PC-9 (cell line): ENCODE measurements at regions not wholly inside any gene's neighbourhood (a gene's known extent, or its start where the extent isn't known, plus 50 kb on each side); places are given as distances from the start of the nearest gene placed in this dataset.

Experiments used
- BruUV-seq: library from RNA; stranded (reverse); fragments of 400-500 nt; replicated peaks from 2 replicates; lab custom pipeline; 2021; lab: Mats Ljungman, UMichigan
- CTCF ChIA-PET: fragments of 300-600 bp; sonication (Branson Sonifier 250); formaldehyde crosslinking; loops from one replicate; lab custom pipeline; 2022; ENCODE audit warnings: antibody characterized with exemption; lab: Charles Lee
- POLR2A ChIA-PET: fragments of 300-600 bp; sonication (Branson Sonifier 250); formaldehyde crosslinking; loops from one replicate; lab custom pipeline; 2022; ENCODE audit warnings: antibody characterized with exemption; ENCODE audit not compliant: unreplicated experiment; lab: Charles Lee
- DNase-seq, 2 experiments: peaks; one replicate each; pipeline versions ENCODE4 v3.0.0 to v3.0.0-alpha.2; 2015 to 2022; ENCODE audit warnings: mixed read lengths in 1 of 2
- H2AFZ ChIP-seq: fragments of 200-600 bp; sonication (generic); 2 replicates; pipeline ENCODE4 v1.8.1; 2017; ENCODE audit warnings: antibody characterized with exemption
- H3F3A ChIP-seq: fragments of 200-600 bp; sonication (generic); 2 replicates; pipeline ENCODE4 v1.8.1; 2017; ENCODE audit warnings: antibody characterized with exemption, mild to moderate bottlenecking, low read depth; ENCODE audit not compliant: insufficient read depth
- H3K27ac ChIP-seq: fragments of 200-600 bp; sonication (generic); 2 replicates; pipeline ENCODE4 v1.6.1; 2016; ENCODE audit warnings: mixed run types
- H3K27me3 ChIP-seq: fragments of 200-600 bp; sonication (generic); 2 replicates; pipeline ENCODE4 v1.6.1; 2016; ENCODE audit warnings: low read depth, mixed run types; ENCODE audit not compliant: insufficient read depth
- H3K36me3 ChIP-seq: fragments of 200-600 bp; sonication (generic); 2 replicates; pipeline ENCODE4 v1.6.1; 2016; ENCODE audit warnings: low read depth, mixed run types
- H3K4me1 ChIP-seq: fragments of 200-600 bp; sonication (generic); replicated peaks from 2 replicates; pipeline ENCODE4 v1.6.1; 2016; ENCODE audit warnings: mixed run types; ENCODE audit not compliant: insufficient read depth
- H3K4me2 ChIP-seq: fragments of 200-600 bp; sonication (generic); 2 replicates; pipeline ENCODE4 v1.6.1; 2017; ENCODE audit warnings: mixed run types
- H3K4me3 ChIP-seq: fragments of 200-600 bp; sonication (generic); 2 replicates; pipeline ENCODE4 v1.6.1; 2016; ENCODE audit warnings: mixed run types
- H3K79me2 ChIP-seq: fragments of 200-600 bp; sonication (generic); 2 replicates; pipeline ENCODE4 v1.6.1; 2017; ENCODE audit warnings: low read depth, mixed run types
- H3K9me2 ChIP-seq: fragments of 200-600 bp; sonication (generic); 2 replicates; pipeline ENCODE4 v1.8.1; 2017; ENCODE audit warnings: mild to moderate bottlenecking; ENCODE audit not compliant: insufficient read depth
- H3K9me3 ChIP-seq: fragments of 200-600 bp; sonication (generic); 2 replicates; pipeline ENCODE4 v1.8.1; 2016; ENCODE audit warnings: low read depth; ENCODE audit not compliant: insufficient read depth
- H4K20me1 ChIP-seq: fragments of 200-600 bp; sonication (generic); 2 replicates; pipeline ENCODE4 v1.8.1; 2017; ENCODE audit not compliant: insufficient read depth
- EZH2 ChIP-seq: fragments of 200-600 bp; sonication (generic); IDR thresholded peaks from 2 replicates; pipeline ENCODE4 v1.8.0; 2017; ENCODE audit warnings: antibody characterized with exemption, low read depth
- intact Hi-C: fragments of 100-400 bp; cut with micrococcal nuclease; formaldehyde crosslinking; loops from one replicate; pipeline ENCODE4 v1.10.0; 2022; ENCODE audit not compliant: unreplicated experiment
- TF ChIP-seq, protein P1 (sequence below): fragments of 200-600 bp; sonication (generic); conservative IDR thresholded peaks from 2 replicates; pipeline ENCODE4 v1.6.1; 2017; ENCODE audit warnings: mixed run types, antibody characterized with exemption, mild to moderate bottlenecking, moderate library complexity

DNA sequence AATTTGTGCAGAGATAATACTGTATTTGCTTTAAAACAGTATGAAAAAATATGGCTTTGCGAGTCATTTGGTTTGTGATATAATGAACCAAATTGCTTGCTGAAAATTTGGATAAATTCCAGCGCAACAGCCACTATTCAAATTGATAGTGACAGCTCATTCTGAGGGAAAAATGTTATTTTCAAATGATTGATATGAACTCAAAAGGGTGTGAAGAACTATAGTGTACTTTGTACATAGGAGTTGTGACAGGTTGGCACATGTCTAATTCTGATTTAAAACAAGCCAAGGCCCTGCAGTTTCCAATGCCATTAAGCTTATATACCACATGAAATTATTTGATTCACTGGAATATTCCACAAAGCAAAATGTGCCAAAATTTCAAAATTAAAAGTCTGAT, 1628.9 kb upstream of the AGA start:
- TF ChIP-seq, protein P1, sequence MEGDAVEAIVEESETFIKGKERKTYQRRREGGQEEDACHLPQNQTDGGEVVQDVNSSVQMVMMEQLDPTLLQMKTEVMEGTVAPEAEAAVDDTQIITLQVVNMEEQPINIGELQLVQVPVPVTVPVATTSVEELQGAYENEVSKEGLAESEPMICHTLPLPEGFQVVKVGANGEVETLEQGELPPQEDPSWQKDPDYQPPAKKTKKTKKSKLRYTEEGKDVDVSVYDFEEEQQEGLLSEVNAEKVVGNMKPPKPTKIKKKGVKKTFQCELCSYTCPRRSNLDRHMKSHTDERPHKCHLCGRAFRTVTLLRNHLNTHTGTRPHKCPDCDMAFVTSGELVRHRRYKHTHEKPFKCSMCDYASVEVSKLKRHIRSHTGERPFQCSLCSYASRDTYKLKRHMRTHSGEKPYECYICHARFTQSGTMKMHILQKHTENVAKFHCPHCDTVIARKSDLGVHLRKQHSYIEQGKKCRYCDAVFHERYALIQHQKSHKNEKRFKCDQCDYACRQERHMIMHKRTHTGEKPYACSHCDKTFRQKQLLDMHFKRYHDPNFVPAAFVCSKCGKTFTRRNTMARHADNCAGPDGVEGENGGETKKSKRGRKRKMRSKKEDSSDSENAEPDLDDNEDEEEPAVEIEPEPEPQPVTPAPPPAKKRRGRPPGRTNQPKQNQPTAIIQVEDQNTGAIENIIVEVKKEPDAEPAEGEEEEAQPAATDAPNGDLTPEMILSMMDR: no peak
- TF ChIP-seq EZH2: no peak
- Histone ChIP-seq H3K27ac (no peak overlapping the region), H3K4me1 (no peaks in the 10 kb centered on the region), H2AFZ (no peak overlapping the region), H3K4me2 (no peak overlapping the region), H3K4me3 (no peak overlapping the region), H3K9me3 (no peaks in the 10 kb centered on the region), H3K79me2 (no peaks in the 10 kb centered on the region), H3K27me3 (no peaks in the 10 kb centered on the region), H3K36me3 (no peaks in the 10 kb centered on the region), H4K20me1 (no peaks in the 10 kb centered on the region), H3F3A (no peaks in the 10 kb centered on the region), H3K9me2 (no peaks in the 10 kb centered on the region)
- CTCF ChIA-PET: no interaction called here
- BruUV-seq: no TSS peak
- intact Hi-C loops: no loop called here
- POLR2A ChIA-PET: no interaction called here
- no peak for DNase-seq

DNA sequence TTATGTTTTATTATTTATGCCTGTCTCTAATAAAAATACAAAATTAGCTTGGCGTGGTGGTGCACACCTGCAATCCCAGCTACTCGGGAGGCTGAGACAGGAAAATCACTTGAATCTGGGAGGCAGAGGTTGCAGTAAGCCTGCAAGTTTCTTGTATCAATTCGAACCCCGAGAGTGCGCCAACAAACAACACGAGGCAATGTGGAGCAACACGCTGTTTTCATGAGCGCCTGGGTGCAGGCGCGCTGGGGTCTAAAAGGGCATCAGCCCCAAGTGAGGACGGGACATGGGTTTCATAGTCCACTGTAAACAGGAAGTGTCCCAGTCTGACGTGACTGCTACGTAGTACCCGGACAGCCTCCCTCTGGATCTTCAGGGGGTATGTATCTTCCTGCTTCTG, 1634.6 kb upstream of the AGA start:
- ChIA-PET POLR2A (interaction anchor here (0.6 kb wide), 1 partner anchor 12 kb away, joined by 5 read pairs; no protein-coding TSS in a partner anchor), CTCF (no interaction called here)
- Histone ChIP-seq H4K20me1 (no peaks in the 10 kb centered on the region), H2AFZ (no peak overlapping the region), H3K4me2 (no peak overlapping the region), H3K4me1 (no peaks in the 10 kb centered on the region), H3F3A (no peaks in the 10 kb centered on the region), H3K9me3 (no peaks in the 10 kb centered on the region), H3K27ac (no peak overlapping the region), H3K27me3 (no peaks in the 10 kb centered on the region), H3K9me2 (no peaks in the 10 kb centered on the region), H3K79me2 (no peaks in the 10 kb centered on the region), H3K36me3 (no peaks in the 10 kb centered on the region), H3K4me3 (no peak overlapping the region)
- no peak for DNase-seq
- intact Hi-C loops: no loop called here
- no TSS peak for BruUV-seq
- TF ChIP-seq, protein P1: no peak
- no peak for TF ChIP-seq EZH2

DNA sequence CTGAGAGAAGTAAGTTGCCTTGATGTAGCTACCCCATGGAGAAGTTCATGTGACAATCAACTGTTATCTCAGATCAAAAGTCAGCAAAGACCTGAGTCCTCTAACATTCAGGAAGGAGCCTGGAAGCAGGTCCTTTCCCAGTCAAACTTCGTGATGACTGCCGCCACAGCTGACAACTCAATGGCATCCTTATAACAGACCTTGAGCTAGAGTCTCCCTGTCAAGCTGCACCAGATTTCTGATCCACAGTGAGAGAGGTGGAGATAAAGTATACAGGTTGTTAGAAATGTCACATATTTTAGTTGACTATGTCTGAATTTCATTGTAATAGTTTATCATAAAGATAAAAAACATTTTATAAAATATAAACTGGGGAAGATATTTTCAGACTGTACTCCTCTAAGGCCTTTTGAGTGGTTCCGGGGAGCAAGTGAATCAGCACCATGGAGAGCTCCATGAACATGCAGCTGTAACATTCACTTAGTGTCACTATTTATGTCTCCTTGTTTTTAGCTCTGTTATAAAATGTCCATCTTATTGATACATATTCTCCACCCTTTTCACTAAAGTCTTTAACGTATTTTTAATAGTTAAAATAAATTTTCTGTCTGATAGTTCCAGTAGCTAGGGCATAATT, 1653.5 kb upstream of the AGA start:
- H3K4me3 ChIP-seq: no peak overlapping the region
- CTCF ChIA-PET: no interaction called here
- no peaks in the 10 kb centered on the region for H3K9me3 ChIP-seq
- no peaks in the 10 kb centered on the region for H3K9me2 ChIP-seq
- H3K27me3 ChIP-seq: no peaks in the 10 kb centered on the region
- H3F3A ChIP-seq: no peaks in the 10 kb centered on the region
- no peak overlapping the region for H2AFZ ChIP-seq
- H3K4me2 ChIP-seq: no peak overlapping the region
- intact Hi-C loops: no loop called here
- no peaks in the 10 kb centered on the region for H3K79me2 ChIP-seq
- no TSS peak for BruUV-seq
- DNase-seq: peak in 1 of 2 experiments; percentile 6
- POLR2A ChIA-PET: no interaction called here
- TF ChIP-seq, protein P1: no peak
- H3K27ac ChIP-seq: no peak overlapping the region
- no peaks in the 10 kb centered on the region for H3K4me1 ChIP-seq
- H4K20me1 ChIP-seq: no peaks in the 10 kb centered on the region
- H3K36me3 ChIP-seq: no peaks in the 10 kb centered on the region
